SHP77 treated with DMSO at 0.1 percent for 48 hours (cell line): ENCODE measurements at regions not wholly inside any gene's neighbourhood (a gene's known extent, or its start where the extent isn't known, plus 50 kb on each side); places are given as distances from the start of the nearest gene placed in this dataset.

Experiments used
- DNase-seq: peaks from one replicate; lab custom pipeline; 2025; lab: John Stamatoyannopoulos, UW

- no peak for DNase-seq
These were observed 185.4 kb downstream of the TTLL7 start for GRCh38 chr1:83813576-83813975.

- DNase-seq, result no peak
These were observed 188.8 kb downstream of the TTLL7 start for GRCh38 chr1:83810144-83810543.

DNA sequence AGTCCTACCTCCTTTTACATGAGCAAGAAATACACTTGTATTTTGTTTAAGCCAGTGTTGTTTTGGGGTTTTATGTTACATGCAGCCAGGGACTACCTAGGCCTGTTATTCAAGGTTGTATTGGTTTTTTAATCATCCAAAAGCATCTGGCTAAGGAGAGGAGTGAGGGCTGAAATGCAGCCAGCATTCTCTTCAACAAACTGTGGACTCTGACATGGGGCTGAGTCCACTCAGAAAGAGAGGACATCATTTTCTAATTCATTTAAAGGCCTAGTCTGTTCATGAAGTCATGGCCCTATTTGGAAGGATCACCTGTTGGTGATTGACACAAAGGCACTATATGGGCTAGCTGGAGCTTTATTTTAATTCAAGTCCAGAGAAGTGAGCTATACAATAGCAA is 190.4 kb downstream of the TTLL7 start:
- DNase-seq, result no peak

- DNase-seq, result no peak
These were observed 191.1 kb downstream of the TTLL7 start for GRCh38 chr1:83807821-83808220.

DNA sequence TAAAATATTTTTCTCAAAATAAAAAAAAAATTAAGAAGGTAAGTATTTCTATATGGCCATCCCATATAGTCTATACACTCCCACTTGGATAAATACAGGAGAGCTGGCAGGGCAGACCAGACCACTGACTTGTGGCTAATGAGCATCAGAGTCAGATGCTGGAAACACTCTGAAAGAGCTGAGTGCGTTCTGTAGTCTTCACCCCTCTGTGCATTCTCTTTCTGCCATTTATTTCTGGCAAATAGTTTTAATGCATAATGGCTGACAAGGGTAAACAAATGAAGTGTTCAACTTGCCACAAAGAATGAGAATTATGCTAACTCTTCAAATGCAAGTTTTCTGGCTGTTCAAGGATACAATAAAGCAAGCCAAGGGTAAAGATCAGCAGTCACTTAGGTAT is 191.7 kb downstream of the TTLL7 start:
- no peak for DNase-seq

DNA sequence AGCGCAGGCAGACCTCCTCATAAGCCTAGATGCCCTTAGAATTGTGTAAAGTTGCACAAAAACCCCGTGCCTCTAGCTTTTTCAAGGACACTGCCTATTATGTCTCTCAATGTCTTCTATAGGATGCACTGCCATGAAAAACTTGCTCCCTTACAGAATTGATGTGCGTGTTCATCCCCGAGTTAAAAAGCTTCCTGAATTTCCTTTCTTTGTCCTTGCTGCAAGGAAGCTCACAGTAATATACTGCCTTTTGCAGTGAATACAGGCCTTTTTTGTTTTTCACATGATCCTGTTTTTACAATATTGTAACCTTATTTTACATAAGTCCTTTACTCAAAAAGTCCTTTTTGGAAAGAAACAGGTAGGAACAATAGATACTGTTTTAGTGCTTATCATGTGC is 193.0 kb downstream of the TTLL7 start:
- DNase-seq, result no peak

- DNase-seq, result no peak
These were observed 196.3 kb downstream of the TTLL7 start for GRCh38 chr1:83802460-83803152.

DNA sequence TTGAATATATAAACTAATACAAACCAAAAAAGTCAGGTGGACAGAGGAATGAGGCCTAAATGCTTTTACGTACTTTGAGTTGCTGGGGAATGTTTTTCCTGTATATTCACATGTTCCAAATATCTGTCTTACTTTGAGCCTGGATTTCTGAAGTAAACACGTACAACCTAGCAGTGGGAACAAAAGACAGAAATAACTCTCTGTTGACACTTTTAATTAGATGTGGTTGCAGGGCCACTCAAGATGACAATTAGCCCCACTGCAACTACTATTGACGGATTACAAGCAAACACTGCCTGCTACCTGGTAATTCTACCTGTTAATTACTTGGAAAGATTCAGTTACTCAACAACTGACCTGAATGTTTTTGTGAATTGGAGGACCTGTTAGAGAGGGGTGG is 196.9 kb downstream of the TTLL7 start:
- DNase-seq, result no peak

DNA sequence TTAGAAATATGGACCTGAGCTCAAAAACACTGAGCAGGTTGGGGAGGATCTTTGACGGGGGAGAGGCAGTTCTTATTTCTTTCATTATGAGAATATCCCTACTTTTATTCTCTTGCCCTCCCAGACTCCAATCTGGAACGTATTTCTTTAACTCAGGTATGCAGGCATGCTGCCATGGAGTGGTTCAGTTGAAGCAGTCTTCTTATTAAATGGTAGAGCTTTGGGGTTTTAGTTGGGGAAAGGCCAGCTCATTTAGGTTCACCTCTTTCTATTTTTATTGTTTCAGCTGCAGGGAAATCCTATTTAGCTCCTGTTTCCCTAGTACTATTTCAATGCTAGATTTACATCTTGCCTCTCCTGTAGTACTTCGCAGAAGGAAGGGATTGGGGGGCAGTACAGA is 198.9 kb downstream of the TTLL7 start:
- DNase-seq, result no peak

DNA sequence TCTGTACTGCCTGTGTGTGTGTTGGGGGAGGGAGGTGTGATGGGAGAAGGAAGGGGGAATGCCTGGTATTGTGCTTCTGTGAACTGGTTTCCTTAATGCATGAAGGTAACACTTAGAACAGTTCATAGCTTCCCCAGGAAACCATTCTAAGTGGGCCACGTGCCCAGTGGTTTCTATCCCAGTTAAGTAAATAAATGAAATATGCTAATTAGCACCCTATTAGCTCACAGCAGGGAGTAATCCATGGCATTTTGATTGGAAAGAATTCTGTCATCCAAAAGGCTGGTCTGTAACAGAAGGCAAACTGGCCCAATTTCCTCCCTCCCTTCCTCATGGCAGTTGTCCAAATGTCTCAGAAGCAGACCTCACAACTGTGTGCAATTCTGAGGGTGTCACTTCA is 199.3 kb downstream of the TTLL7 start:
- no peak for DNase-seq

DNA sequence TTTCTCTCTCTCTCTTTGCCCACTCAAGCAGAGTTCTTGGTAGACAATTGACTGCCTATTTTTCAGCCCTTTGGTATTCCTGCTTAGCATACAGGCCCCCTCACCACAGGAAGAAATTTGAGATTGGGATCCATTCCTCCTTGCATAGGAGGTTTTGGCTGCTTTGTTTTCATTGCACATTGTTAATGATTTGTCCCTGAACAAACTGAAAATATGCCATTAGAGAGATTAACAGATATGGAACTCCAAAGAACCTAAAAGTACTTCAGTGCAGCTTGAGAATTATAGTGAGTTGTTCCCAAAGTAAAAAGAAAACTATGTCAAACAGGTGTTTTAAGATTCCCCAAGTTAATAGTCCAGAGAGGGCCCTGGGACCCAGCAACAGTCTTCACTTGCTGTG is 200.0 kb downstream of the TTLL7 start:
- no peak for DNase-seq

DNA sequence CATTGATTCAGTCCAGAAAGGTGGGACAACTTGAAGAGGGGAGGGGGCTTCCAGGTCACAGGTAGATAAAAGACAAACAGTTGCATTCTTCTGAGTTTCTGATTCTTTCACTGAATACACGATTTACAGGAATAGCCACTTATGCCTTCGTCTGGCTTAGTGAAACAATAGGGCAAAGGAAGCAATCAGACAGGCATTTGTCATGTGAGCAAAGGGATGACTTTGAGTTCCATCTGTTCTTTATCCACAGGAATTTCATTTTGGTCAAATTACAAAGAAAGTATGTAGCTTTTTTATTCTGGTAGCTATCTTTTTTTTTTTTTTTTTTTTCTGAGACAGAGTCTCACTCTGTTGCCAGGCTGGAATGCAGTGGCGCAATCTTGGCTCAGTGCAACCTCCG is 202.5 kb downstream of the TTLL7 start:
- DNase-seq, result no peak

DNA sequence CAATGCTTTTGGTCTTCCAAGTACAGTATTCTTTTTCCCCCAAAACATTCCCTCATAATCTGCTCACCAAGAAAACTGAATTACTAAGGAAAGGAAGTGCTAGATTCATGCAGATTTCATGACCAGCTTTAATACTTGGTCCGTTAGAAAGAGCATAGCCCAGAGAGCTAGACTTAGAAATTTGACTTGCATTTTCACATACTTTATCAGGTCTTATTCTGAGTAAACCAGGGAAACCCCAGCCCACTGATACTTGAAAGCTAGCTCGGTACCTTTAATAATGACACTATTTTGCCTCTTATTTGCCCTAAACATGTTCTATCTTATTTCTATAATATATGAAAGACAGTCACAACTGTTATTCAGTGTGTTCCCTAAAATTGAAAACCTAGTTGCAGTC is 204.5 kb downstream of the TTLL7 start:
- DNase-seq, result no peak

DNA sequence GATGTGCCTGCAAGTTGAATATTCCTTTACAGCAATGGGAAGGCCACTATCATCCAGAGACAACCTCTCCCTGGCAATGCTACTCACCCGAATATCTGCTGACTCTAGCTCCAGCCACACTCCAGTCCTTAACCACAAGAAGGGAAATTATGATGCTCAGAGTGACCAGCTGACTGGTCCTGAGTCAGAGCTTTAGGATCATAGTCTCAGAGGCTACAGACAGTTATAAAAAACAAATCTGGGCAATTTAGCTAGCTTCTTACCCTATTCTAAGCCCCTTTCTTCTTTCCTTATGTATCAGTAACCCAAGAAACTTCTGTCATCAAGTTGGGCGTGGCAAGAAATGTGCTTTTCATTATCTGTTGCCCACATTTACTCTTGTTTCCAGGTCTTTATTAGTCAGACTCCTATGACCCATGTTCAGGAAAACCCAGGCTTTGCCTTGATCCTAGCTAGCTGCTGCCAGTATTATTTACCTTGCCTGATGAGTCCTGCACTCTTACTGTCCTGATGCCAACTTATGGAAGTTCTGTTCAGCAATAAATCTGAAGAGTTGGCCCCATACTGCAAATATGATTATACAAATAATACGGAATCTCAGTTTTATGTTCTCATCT is 207.0 kb downstream of the TTLL7 start:
- no peak for DNase-seq

DNA sequence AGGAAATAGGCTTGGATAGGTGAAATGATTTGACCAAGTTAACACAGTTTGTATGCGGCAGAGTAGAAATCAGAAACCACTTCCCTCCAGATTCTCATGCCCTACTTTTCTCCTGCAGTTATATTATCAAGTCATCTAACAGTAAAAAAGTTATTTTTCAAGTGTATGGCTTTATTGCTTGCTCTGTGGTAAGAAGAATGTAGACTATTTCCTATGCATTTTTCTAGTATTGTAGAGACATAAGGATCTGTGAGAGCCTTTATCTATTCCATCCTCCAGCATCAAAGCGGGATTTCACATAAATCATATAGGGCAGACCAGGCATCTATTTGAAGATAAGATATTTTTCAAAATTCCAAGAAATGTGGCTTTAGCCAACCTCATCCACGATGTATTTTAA is 208.5 kb downstream of the TTLL7 start:
- no peak for DNase-seq

DNA sequence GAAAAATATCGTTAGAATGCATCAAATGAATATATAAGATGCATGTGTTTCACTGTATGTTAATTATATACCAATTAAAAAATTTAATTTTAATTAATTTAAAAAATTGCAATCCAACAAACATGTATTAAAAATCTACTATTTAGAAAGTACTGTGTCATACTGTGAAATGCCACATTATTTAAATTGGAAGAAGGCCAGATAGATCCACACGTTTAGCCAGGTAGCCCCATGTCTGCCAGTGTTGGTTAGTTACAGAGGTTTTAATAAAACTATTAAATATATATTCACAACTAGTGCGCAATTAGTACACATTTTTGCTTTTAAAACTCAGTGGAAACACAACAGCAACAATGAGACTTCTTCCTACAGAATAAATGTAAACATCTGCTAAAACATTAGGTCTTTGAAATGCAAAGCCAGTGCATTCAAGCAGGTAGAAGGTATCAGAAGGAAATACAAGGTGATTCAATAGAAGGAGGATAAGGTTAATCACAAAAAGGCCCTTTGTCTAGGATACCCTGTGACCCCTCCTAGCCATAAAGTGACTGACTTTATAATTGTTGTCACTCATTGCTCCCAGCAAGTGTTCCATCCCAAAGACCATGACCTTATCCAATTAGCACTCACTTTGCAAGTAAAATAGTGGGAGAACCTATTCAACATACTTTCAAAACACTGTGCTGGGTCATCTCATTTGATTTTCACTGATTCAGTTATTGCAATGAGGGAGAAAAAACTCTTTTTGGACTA is 211.5 kb downstream of the TTLL7 start:
- DNase-seq, result no peak

- DNase-seq, result no peak
These were observed 217.3 kb downstream of the TTLL7 start for GRCh38 chr1:83781667-83782066.

GRCh38 chr1:83779565-83779964 is 219.4 kb downstream of the TTLL7 start:
- no peak for DNase-seq

DNA sequence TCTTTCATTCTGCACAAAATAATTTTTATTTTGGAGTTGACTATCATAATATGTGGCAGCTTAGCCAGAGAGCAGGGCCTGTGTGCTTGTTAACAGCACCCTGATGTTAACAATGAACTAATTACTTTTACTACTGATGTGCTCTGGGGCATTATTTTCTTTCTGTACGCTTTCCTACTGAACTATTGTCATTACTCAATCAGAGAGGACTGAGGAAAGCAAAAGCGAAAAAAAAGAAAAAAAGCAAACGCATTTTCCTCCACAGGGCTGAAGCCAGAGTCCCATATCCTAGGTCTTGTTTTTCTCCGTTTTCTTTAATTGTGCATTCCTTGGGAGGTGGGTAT is 221.2 kb downstream of the TTLL7 start:
- DNase-seq, result no peak

GRCh38 chr1:83776913-83777757 is 221.8 kb downstream of the TTLL7 start:
- no peak for DNase-seq

DNA sequence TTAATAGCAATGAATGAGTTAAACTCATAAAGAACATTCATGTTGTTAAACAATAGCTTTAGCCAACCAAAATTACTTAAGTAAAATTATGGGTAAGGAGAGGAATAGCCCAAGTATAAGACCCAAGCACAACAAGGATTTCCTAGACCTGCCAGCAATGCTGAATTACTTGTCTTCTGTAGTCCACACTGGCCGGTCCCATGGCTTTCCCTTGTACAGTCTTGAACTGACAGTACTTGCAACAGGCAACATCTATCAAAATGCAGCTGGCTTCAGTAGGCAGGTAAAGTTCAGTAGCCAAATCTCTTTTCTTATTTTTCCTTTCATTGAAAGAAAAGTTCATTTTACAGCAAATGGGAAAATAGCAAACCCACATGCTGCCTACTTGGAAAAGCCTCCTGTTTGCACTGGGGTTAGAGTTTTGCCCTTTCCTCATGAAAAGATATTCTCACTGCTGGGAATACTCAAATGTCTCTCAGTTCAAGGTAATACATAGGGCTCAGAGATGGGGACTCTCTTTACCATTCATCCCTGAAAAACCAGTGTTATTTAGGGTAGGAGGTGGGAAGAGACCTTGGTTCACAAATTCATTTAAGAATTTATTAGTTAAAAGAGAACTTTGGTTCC is 222.8 kb downstream of the TTLL7 start:
- DNase-seq, result no peak

DNA sequence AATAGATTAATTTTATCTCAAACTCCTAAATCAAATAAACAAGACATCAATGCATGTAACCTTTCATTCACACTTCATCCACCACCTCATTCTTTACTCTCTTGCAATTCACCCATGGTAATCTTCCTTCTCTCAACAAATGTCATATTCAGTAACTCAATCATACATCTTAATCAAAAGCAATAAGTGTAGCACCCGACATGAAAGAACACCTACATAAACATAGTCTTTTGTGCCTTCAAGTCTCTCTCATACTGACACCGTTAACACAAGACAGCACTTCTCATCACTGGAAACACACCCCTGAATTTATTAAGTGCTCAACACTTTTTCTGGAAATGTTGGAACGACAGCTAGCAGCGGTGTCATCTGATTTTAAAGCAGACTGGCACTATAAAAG is 225.9 kb downstream of the TTLL7 start:
- DNase-seq, result no peak
